Endothelial cell of umbilical vein (primary cell): ENCODE measurements at regions not wholly inside any gene's neighbourhood (a gene's known extent, or its start where the extent isn't known, plus 50 kb on each side); places are given as distances from the start of the nearest gene placed in this dataset.
"Not testable (repeated sequence)": the region's sequence is repeated elsewhere in the genome, so short reads cannot be mapped to it uniquely, and the experiment has no call there.

Experiments
- BruUV-seq: library from RNA; stranded (reverse); fragments of 400-500 nt; replicated peaks from 2 replicates; lab custom pipeline; 2021; lab: Mats Ljungman, UMichigan
- CTCF ChIA-PET: fragments of 300-600, 350-600 bp; sonication (Branson Sonifier 250); formaldehyde crosslinking; loops from one replicate; lab custom pipeline; 2021; ENCODE audit warnings: antibody characterized with exemption, inconsistent platforms; lab: Charles Lee
- POLR2A ChIA-PET: fragments of 300-600, 350-600 bp; sonication (Branson Sonifier 250); formaldehyde crosslinking; loops from one replicate; lab custom pipeline; 2021; ENCODE audit warnings: antibody characterized with exemption, inconsistent platforms; lab: Charles Lee
- DNase-seq: peaks from one replicate; pipeline ENCODE4 v3.0.0-alpha.2; 2011; ENCODE audit warnings: low read depth, low spot score
- FAIRE-seq: peaks from 2 replicates; lab custom pipeline; 2011; peaks lifted over from hg19 to GRCh38; lab: Jason Lieb, UNC
- H2AFZ ChIP-seq: 2 replicates; pipeline ENCODE4 v1.6.0; 2012; ENCODE audit warnings: low read depth, low read length, control low read depth, inconsistent platforms
- H3K27ac ChIP-seq: 2 replicates; pipeline ENCODE4 v1.5.1; 2011; ENCODE audit warnings: low read depth, mild to moderate bottlenecking, control low read depth, low read length, moderate library complexity; ENCODE audit not compliant: insufficient read depth
- H3K27me3 ChIP-seq, 2 experiments: 2 replicates each; pipeline versions ENCODE4 v1.6.0 to v1.6.1; 2011; ENCODE audit warnings: low read length in 2 of 2, mixed read lengths in 1 of 2; ENCODE audit not compliant: control insufficient read depth in 2 of 2, insufficient read depth in 2 of 2
- H3K36me3 ChIP-seq, 2 experiments: 2 replicates in 1 of 2; 3 replicates in 1 of 2; pipeline ENCODE4 v1.5.1; 2011; ENCODE audit warnings: low read length in 2 of 2, mild to moderate bottlenecking in 1 of 2, moderate library complexity in 1 of 2; ENCODE audit not compliant: control insufficient read depth in 2 of 2, insufficient read depth in 2 of 2; ENCODE audit errors: extremely low read depth in 1 of 2
- H3K4me1 ChIP-seq: 3 replicates; pipeline ENCODE4 v1.5.1; 2011; ENCODE audit warnings: mild to moderate bottlenecking, low read length; ENCODE audit not compliant: control insufficient read depth, insufficient read depth; ENCODE audit errors: extremely low read depth
- H3K4me2 ChIP-seq: 2 replicates; pipeline ENCODE4 v1.6.1; 2011; ENCODE audit warnings: low read length, control low read depth, mixed read lengths; ENCODE audit not compliant: insufficient read depth
- H3K4me3 ChIP-seq, 3 experiments: fragments of 200-600 bp in 1 of 3; sonication (generic), shearing (Covaris generic) in 1 of 3; replicated peaks in 1 of 3; 2 replicates each; pipeline ENCODE4 v1.5.1; 2011 to 2016; ENCODE audit warnings: control low read depth in 3 of 3, low read length in 3 of 3, mild to moderate bottlenecking in 2 of 3, inconsistent platforms in 1 of 3, low read depth in 1 of 3, moderate library complexity in 1 of 3; ENCODE audit not compliant: insufficient read depth in 1 of 3
- H3K79me2 ChIP-seq: 2 replicates; pipeline ENCODE4 v1.6.0; 2012; ENCODE audit warnings: low read length, inconsistent platforms; ENCODE audit not compliant: control insufficient read depth, insufficient read depth
- H3K9ac ChIP-seq: replicated peaks from 2 replicates; pipeline ENCODE3; 2011; ENCODE audit warnings: low read length, control low read depth; ENCODE audit not compliant: insufficient read depth; ENCODE audit errors: extremely low read depth
- H3K9me1 ChIP-seq: replicated peaks from 3 replicates; pipeline ENCODE4 v1.6.0; 2011; ENCODE audit warnings: mild to moderate bottlenecking, low read length; ENCODE audit not compliant: control insufficient read depth, insufficient read depth; ENCODE audit errors: extremely low read depth
- H3K9me3 ChIP-seq: replicated peaks from 2 replicates; pipeline ENCODE4 v1.5.1; 2012; ENCODE audit warnings: low read length, inconsistent platforms; ENCODE audit not compliant: control insufficient read depth, insufficient read depth
- H4K20me1 ChIP-seq: replicated peaks from 2 replicates; pipeline ENCODE3; 2011; ENCODE audit warnings: mild to moderate bottlenecking, low read length; ENCODE audit not compliant: control insufficient read depth, insufficient read depth; ENCODE audit errors: extremely low read depth
- EZH2 ChIP-seq: IDR thresholded peaks from 2 replicates; pipeline ENCODE4 v1.6.1; 2012; ENCODE audit warnings: borderline replicate concordance, low read depth, mild to moderate bottlenecking, moderate library complexity, low read length, inconsistent platforms; ENCODE audit not compliant: severe bottlenecking
- FOS ChIP-seq: IDR thresholded peaks from 2 replicates; pipeline ENCODE4 v1.6.1; 2011; ENCODE audit warnings: mild to moderate bottlenecking, low read length, moderate library complexity, borderline replicate concordance; ENCODE audit not compliant: insufficient read depth
- GATA2 ChIP-seq: IDR thresholded peaks from 2 replicates; pipeline ENCODE4 v1.7.0; 2011; ENCODE audit warnings: low read depth, mild to moderate bottlenecking, moderate library complexity, mixed read lengths, low read length; ENCODE audit not compliant: insufficient read length, insufficient read depth
- JUN ChIP-seq: IDR thresholded peaks from 2 replicates; pipeline ENCODE4 v1.6.1; 2011; ENCODE audit warnings: borderline replicate concordance, low read depth; ENCODE audit not compliant: insufficient read length, insufficient read depth
- MYC ChIP-seq: IDR thresholded peaks from one replicate; pipeline ENCODE4 v1.6.1; 2011; ENCODE audit warnings: mild to moderate bottlenecking, low read depth, low read length
- POLR2A ChIP-seq: IDR thresholded peaks from 2 replicates; pipeline ENCODE4 v1.6.1; 2012; ENCODE audit warnings: low read depth, mild to moderate bottlenecking, control low read depth, low read length
- POLR2AphosphoS5 ChIP-seq: IDR thresholded peaks from 2 replicates; pipeline ENCODE4 v1.6.1; 2012; ENCODE audit warnings: low read depth, mild to moderate bottlenecking, control low read depth, low read length, moderate library complexity; ENCODE audit not compliant: insufficient read depth
- dilution Hi-C: fragments of 300-500 bp; cut with MboI; formaldehyde crosslinking; loops from one replicate; pipeline ENCODE4 v1.15.0; 2019; ENCODE audit warnings: low sequenced_read_pairs; ENCODE audit not compliant: extremely low pct_ligation_motif_present
- intact Hi-C: fragments of 100-400 bp; cut with micrococcal nuclease; formaldehyde crosslinking; loops from one replicate; pipeline ENCODE4 v1.10.0; 2022
- TF ChIP-seq, protein P1 (sequence below): IDR thresholded peaks from 2 replicates; pipeline ENCODE4 v1.6.1; 2011; ENCODE audit not compliant: insufficient read depth, insufficient read length
- TF ChIP-seq, protein P2 (sequence below), 2 donors: IDR thresholded peaks; 1 replicate in 1 of 2; 2 replicates in 1 of 2; pipeline ENCODE4 v1.5.1; 2011; ENCODE audit warnings: low read length in 2 of 2, mild to moderate bottlenecking in 2 of 2, moderate library complexity in 2 of 2, control low read depth in 1 of 2, inconsistent platforms in 1 of 2, low read depth in 1 of 2; ENCODE audit not compliant: insufficient read depth in 1 of 2; ENCODE audit errors: extremely low read depth in 1 of 2

DNA sequence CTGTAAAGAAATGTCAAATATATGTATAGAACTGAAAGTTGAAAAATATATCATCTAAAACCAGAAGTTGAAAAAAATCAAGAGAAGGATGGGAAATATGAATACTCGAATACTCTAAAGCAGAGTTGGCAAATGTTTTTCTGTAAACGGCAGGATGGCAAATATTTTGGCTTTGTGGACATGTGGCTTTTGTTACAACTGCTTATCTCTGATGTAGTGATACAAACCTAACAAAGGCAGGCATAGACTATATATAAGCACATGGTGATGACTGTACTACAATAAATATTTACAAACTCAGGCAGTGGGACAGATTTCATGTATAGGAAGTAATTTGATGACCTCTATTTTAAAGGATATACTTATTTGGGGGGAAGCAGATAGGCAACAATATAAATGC is 224.6 kb upstream of the LRRTM4 start:
- TF ChIP-seq POLR2AphosphoS5: no peak
- no peak for TF ChIP-seq EZH2
- TF ChIP-seq GATA2: no peak
- TF ChIP-seq POLR2A: no peak
- TF ChIP-seq MYC: no peak
- no peak for TF ChIP-seq FOS
- TF ChIP-seq, protein P1, sequence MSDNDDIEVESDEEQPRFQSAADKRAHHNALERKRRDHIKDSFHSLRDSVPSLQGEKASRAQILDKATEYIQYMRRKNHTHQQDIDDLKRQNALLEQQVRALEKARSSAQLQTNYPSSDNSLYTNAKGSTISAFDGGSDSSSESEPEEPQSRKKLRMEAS: no peak
- no peak for TF ChIP-seq JUN
- TF ChIP-seq, protein P2, sequence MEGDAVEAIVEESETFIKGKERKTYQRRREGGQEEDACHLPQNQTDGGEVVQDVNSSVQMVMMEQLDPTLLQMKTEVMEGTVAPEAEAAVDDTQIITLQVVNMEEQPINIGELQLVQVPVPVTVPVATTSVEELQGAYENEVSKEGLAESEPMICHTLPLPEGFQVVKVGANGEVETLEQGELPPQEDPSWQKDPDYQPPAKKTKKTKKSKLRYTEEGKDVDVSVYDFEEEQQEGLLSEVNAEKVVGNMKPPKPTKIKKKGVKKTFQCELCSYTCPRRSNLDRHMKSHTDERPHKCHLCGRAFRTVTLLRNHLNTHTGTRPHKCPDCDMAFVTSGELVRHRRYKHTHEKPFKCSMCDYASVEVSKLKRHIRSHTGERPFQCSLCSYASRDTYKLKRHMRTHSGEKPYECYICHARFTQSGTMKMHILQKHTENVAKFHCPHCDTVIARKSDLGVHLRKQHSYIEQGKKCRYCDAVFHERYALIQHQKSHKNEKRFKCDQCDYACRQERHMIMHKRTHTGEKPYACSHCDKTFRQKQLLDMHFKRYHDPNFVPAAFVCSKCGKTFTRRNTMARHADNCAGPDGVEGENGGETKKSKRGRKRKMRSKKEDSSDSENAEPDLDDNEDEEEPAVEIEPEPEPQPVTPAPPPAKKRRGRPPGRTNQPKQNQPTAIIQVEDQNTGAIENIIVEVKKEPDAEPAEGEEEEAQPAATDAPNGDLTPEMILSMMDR (IDR thresholded peaks at IDR 0.05; ENCODE audit: extremely low read depth in 1 of 2, insufficient read depth in 1 of 2, low read depth in 1 of 2, low read length in 2 of 2): no peak
- H4K20me1 ChIP-seq: no peaks in the 10 kb centered on the region
- no peaks in the 10 kb centered on the region for H3K9me1 ChIP-seq
- ChIA-PET POLR2A (no interaction called here), CTCF (no interaction called here)
- no peaks in the 10 kb centered on the region for H3K4me1 ChIP-seq
- H3K36me3 ChIP-seq: no peaks in the 10 kb centered on the region
- H3K27ac ChIP-seq: no peak overlapping the region
- intact Hi-C loops (no loop called here), dilution Hi-C loops (no loop called here)
- no peak overlapping the region for H3K9ac ChIP-seq
- no peak overlapping the region for H3K4me2 ChIP-seq
- H3K27me3 ChIP-seq: no peaks in the 10 kb centered on the region
- DNase-seq: no peak
- H3K79me2 ChIP-seq: no peaks in the 10 kb centered on the region
- H2AFZ ChIP-seq: no peak overlapping the region
- H3K9me3 ChIP-seq: peaks cover 3% of the 10 kb centered on the region
- H3K4me3 ChIP-seq: no peak overlapping the region
- FAIRE-seq: no peak
- no TSS peak for BruUV-seq

DNA sequence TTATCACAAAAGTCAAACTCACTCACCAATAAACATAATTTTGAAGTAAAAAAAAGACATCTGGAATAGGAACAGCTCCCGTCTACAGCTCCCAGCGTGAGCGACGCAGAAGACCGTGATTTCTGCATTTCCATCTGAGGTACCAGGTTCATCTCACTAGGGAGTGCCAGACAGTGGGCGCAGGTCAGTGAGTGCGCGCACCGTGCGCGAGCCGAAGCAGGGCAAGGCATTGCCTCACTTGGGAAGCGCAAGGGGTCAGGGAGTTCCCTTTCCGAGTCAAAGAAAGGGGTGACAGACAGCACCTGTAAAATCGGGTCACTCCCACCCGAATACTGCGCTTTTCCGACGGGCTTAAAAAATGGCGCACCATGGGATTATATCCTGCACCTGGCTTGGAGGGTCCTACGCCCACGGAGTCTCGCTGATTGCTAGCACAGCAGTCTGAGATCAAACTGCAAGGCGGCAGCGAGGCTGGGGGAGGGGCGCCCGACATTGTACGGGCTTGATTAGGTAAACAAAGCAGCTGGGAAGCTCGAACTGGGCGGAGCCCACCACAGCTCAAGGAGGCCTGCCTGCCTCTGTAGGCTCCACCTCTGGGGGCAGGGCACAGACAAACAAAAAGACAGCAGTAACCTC is 231.7 kb upstream of the LRRTM4 start:
- H3K4me2 ChIP-seq, POLR2A ChIA-PET, intact Hi-C loops, H3K9ac ChIP-seq, H3K27ac ChIP-seq, BruUV-seq, H3K36me3 ChIP-seq, H2AFZ ChIP-seq, FAIRE-seq, CTCF ChIA-PET, H4K20me1 ChIP-seq, H3K27me3 ChIP-seq, dilution Hi-C loops, H3K4me1 ChIP-seq, H3K9me1 ChIP-seq, H3K4me3 ChIP-seq, H3K9me3 ChIP-seq, H3K79me2 ChIP-seq, DNase-seq: not testable (repeated sequence)
